ENCODE measurements at regions not wholly inside any gene's neighbourhood (a gene's known extent, or its start where the extent isn't known, plus 50 kb on each side); places are given as distances from the start of the nearest gene placed in this dataset.

- Histone ChIP-seq H3K27me3 (no peaks in the 10 kb centered on the region), H3K9me3 (peaks cover 0 to 14% (median 0%) of the 10 kb centered on the region in 4 donors), H3K4me3 (no peak overlapping the region), H3K4me1 (peaks cover 0 to 2% (median 0%) of the 10 kb centered on the region in 4 donors), H3K36me3 (no peaks in the 10 kb centered on the region), H3K27ac (no peak overlapping the region)
- WGBS, 2 donors: 52 to 64% methylated on average over 3 of the region's 3 CpGs
- TF ChIP-seq CTCF (IDR thresholded peaks at IDR 0.05) (no peak), EP300 (IDR thresholded peaks at IDR 0.05) (no peak), POLR2A (IDR thresholded peaks at IDR 0.05) (no peak)
- DNase-seq (ENCODE audit: low spot score in 2 of 2): no peak
Measured at GRCh38 chr1:60483509-60483908, 409.9 kb upstream of the C1orf87 start.

DNA sequence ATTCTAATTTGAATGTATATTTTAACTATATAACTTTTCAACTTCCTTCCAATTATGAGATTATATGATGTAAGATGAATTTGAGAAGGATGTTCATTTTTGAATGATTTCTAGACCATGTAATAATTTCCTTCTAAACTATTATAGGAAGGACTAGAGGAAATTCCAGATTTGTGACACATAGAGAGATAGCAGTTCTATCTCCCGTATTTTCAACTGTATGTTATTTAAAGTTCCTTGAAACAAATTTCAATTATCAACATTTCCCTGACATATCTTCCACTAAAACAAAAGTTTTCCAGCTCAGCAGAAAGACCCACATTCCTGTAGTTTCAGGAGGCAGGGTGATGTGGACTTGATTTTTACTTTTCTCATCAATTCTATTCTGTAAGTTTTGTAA, 396.7 kb upstream of the C1orf87 start:
- Histone ChIP-seq H3K9me3 (no peaks in the 10 kb centered on the region), H3K36me3 (no peaks in the 10 kb centered on the region), H3K27me3 (no peaks in the 10 kb centered on the region), H3K4me3 (no peak overlapping the region), H3K27ac (no peak overlapping the region), H3K4me1 (no peaks in the 10 kb centered on the region)
- DNase-seq (ENCODE audit: low spot score in 2 of 2): no peak
- 41 to 50% methylated on average over 1 of the region's 1 CpG for WGBS, 2 donors
- TF ChIP-seq POLR2A (IDR thresholded peaks at IDR 0.05) (no peak), EP300 (IDR thresholded peaks at IDR 0.05) (no peak), CTCF (IDR thresholded peaks at IDR 0.05) (no peak)

DNA sequence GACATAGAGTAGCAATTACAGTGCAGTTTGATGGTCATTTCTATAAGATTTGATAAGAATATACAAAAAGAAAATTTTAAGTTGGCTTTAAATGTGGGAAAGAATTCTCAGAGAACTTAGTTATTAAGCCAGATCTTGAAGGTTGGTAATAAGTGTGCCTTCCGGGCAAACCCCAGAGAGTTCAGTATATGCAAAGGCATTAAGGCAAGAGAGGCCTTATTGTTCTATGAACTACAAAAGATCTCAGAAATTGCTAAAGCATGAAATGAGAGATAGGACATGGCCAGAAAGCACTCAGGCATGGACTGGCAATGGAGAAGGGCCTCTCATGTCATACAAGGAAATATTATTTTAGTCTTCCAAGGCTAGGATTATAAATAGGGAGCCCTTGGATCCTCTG, 390.2 kb upstream of the C1orf87 start:
- WGBS, 2 donors: 55 to 68% methylated on average over 1 of the region's 1 CpG
- H3K9me3 ChIP-seq: peaks cover 0 to 5% (median 0%) of the 10 kb centered on the region in 4 donors
- H3K27me3 ChIP-seq: no peaks in the 10 kb centered on the region
- no peak overlapping the region for H3K27ac ChIP-seq
- no peak overlapping the region for H3K4me3 ChIP-seq
- H3K4me1 ChIP-seq: no peaks in the 10 kb centered on the region
- H3K36me3 ChIP-seq: no peaks in the 10 kb centered on the region
- TF ChIP-seq EP300 (IDR thresholded peaks at IDR 0.05) (no peak), CTCF (IDR thresholded peaks at IDR 0.05) (no peak)
- DNase-seq (ENCODE audit: low spot score in 2 of 2): no peak

DNA sequence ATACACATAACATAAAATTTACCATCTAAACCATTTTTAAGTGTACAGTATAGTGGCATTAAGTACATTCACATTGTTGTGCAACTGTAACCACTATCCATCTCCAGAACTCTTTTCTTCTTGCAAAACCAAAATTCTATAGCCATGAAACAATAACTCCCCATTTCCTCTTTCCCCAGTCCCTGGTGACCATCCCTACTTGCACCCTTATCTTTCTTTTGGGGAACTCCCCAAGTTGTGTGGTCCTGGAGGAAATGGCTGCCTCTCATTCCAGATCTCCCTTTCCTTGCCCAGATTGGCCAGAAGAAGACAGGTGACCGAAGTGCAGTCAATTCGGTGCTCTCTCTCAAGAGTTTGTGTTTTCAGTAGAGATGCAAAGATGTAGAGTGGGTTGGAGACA, 389.6 kb upstream of the C1orf87 start:
- Histone ChIP-seq H3K4me1 (no peaks in the 10 kb centered on the region), H3K36me3 (no peaks in the 10 kb centered on the region), H3K4me3 (no peak overlapping the region), H3K27me3 (no peaks in the 10 kb centered on the region), H3K9me3 (peaks cover 0 to 5% (median 0%) of the 10 kb centered on the region in 4 donors), H3K27ac (no peak overlapping the region)
- TF ChIP-seq CTCF (IDR thresholded peaks at IDR 0.05): no peak
- no peak for TF ChIP-seq POLR2A (IDR thresholded peaks at IDR 0.05)
- TF ChIP-seq EP300 (IDR thresholded peaks at IDR 0.05): no peak
- WGBS, 2 donors: 89 to 98% methylated on average over 2 of the region's 2 CpGs
- no peak for DNase-seq (ENCODE audit: low spot score in 2 of 2)

GRCh38 chr1:60461925-60462595, 388.5 kb upstream of the C1orf87 start:
- no peaks in the 10 kb centered on the region for H3K4me1 ChIP-seq
- peaks cover 0 to 7% (median 0%) of the 10 kb centered on the region in 4 donors for H3K9me3 ChIP-seq
- H3K27me3 ChIP-seq: no peaks in the 10 kb centered on the region
- no peak overlapping the region for H3K4me3 ChIP-seq
- 53 to 71% methylated on average over 5 of the region's 5 CpGs for WGBS, 2 donors
- DNase-seq (ENCODE audit: low spot score in 2 of 2): no peak
- TF ChIP-seq EP300 (IDR thresholded peaks at IDR 0.05) (no peak), POLR2A (IDR thresholded peaks at IDR 0.05) (no peak), CTCF (IDR thresholded peaks at IDR 0.05) (no peak)
- H3K27ac ChIP-seq: no peak overlapping the region
- H3K36me3 ChIP-seq: no peaks in the 10 kb centered on the region

Measured in tibial nerve (tissue), 4 donors.